Body of pancreas (tissue), 4 donors: ENCODE measurements at regions not wholly inside any gene's neighbourhood (a gene's known extent, or its start where the extent isn't known, plus 50 kb on each side); places are given as distances from the start of the nearest gene placed in this dataset.
A peak's percentile ranks its signal among the peaks of the same experiment; 100 is the strongest.

Experiments used
- ATAC-seq: fragments of 150-250 bp; one replicate; pipeline ENCODE4 v1.9.1; 2016
- DNase-seq, 4 donors: peaks; one replicate each; pipeline ENCODE4 v3.0.0-alpha.2; 2019
- H3K27ac ChIP-seq, 4 donors: fragments of 200-600 bp; sonication (generic); 1 replicate in 3 of 4; 2 replicates in 1 of 4; pipeline versions ENCODE4 v1.5.1 to v1.6.1; 2016 to 2019; ENCODE audit warnings: mild to moderate bottlenecking in 1 of 4, mixed read lengths in 1 of 4, moderate library complexity in 1 of 4
- H3K27me3 ChIP-seq, 2 donors: fragments of 200-600 bp; sonication (generic); one replicate each; pipeline ENCODE4 v1.6.0; 2016; ENCODE audit warnings: mild to moderate bottlenecking in 1 of 2
- H3K36me3 ChIP-seq, 2 donors: fragments of 200-600 bp; sonication (generic); replicated peaks in 1 of 2; 2 replicates each; pipeline ENCODE4 v1.5.1; 2016; ENCODE audit warnings: low read depth in 2 of 2; ENCODE audit not compliant: insufficient read depth in 1 of 2
- H3K4me1 ChIP-seq: fragments of 200-600 bp; sonication (generic); one replicate; pipeline ENCODE4 v1.6.0; 2016
- H3K4me3 ChIP-seq, 2 donors: fragments of 200-600 bp; sonication (generic); 1 replicate in 1 of 2; 2 replicates in 1 of 2; pipeline ENCODE4 v1.5.1; 2016 to 2019
- H3K9me3 ChIP-seq, 3 donors: fragments of 200-600 bp; sonication (generic); 1 replicate in 2 of 3; 2 replicates in 1 of 3; pipeline ENCODE4 v1.5.1; 2016
- POLR2A ChIP-seq, 3 donors: fragments of 450-650 bp; IDR thresholded peaks; one replicate each; pipeline ENCODE4 v1.6.1; 2016; ENCODE audit warnings: antibody characterized with exemption in 3 of 3, mild to moderate bottlenecking in 2 of 3
- WGBS, 2 donors: methylation state at CpG; one replicate each; pipeline ENCODE4 v1.1.5; 2017; 5-methylcytosine and 5-hydroxymethylcytosine counted together
- intact Hi-C: fragments of 100-400 bp; cut with DNase I; formaldehyde crosslinking; loops from one replicate; pipeline ENCODE4 v1.15.1; 2023
- TF ChIP-seq, protein P1 (sequence below), 7 experiments: fragments of 450-650 bp in 4 of 7; fragments of 200-600 bp in 3 of 7; sonication (generic) in 3 of 7; IDR thresholded peaks; one replicate each; pipeline ENCODE4 v1.5.1; 2016 to 2019; ENCODE audit warnings: antibody characterized with exemption in 7 of 7

DNA sequence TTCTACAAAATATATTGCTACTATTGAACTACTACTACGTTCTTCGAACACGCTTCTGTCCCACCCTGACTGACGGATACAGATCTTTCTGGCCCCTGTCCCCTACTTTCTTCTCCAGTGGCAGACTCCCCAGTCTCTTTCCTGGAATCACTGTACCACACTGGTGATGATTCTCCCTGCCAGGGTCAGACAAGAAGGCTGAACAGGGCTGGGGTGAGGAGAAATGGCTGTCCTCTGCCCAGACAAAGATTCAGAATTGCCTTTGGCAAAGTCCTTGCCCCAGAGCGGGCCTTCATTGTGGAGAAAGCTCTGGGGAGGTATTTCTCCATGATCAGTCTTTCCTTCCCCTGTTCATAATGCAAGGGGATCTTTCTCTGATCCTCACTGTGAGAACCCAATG lies 1417.1 kb downstream of the BRD1 start:
- WGBS, 2 donors = 72 to 75% methylated on average over 5 of the region's 5 CpGs
- intact Hi-C loops = no loop called here
- H3K27me3 ChIP-seq = no peaks in the 10 kb centered on the region
- H3K27ac ChIP-seq = no peak overlapping the region
- H3K4me3 ChIP-seq = no peak overlapping the region
- peaks cover 8% of the 10 kb centered on the region for H3K4me1 ChIP-seq
- H3K9me3 ChIP-seq = no peaks in the 10 kb centered on the region
- ATAC-seq (no peak), DNase-seq (no peak)
- H3K36me3 ChIP-seq = no peaks in the 10 kb centered on the region
- no peak for TF ChIP-seq POLR2A (IDR thresholded peaks at IDR 0.05)
- TF ChIP-seq, protein P1, sequence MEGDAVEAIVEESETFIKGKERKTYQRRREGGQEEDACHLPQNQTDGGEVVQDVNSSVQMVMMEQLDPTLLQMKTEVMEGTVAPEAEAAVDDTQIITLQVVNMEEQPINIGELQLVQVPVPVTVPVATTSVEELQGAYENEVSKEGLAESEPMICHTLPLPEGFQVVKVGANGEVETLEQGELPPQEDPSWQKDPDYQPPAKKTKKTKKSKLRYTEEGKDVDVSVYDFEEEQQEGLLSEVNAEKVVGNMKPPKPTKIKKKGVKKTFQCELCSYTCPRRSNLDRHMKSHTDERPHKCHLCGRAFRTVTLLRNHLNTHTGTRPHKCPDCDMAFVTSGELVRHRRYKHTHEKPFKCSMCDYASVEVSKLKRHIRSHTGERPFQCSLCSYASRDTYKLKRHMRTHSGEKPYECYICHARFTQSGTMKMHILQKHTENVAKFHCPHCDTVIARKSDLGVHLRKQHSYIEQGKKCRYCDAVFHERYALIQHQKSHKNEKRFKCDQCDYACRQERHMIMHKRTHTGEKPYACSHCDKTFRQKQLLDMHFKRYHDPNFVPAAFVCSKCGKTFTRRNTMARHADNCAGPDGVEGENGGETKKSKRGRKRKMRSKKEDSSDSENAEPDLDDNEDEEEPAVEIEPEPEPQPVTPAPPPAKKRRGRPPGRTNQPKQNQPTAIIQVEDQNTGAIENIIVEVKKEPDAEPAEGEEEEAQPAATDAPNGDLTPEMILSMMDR (IDR thresholded peaks at IDR 0.05) = no peak

DNA sequence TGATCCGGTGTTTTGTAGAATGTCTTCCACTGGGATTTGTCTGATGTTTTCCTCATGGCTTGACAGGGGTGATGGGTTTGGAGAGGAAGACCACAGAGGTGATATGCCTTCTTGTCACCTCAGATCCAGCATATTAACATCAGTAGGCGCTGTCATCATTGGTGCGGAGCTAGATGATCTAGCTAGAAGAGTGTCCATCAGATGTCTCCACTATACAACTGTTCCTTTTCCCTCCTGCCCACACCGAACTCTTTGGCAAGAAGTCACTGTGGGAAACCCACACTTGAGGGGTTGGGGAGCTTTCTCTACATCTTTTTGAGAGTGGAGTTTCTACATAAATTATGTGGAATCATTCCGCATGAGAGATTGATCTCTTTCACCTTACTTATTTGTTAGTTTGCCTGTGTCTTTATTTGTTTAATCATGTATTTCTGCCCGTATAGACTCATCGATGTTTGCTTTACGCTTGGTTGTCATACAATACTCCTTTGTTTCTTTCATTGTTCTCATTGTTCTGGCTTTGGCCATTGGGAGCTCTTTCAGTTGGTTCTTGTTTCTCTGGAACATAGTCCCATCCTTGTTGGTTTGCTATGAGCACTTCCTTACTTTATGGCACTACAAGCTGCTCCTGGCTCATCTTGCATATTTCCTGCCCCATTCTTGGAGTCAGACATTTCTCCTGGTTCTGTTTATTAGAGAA lies 1420.3 kb downstream of the BRD1 start:
- Histone ChIP-seq H3K4me1 (peaks cover 12% of the 10 kb centered on the region), H3K27me3 (no peaks in the 10 kb centered on the region), H3K27ac (no peak overlapping the region), H3K9me3 (no peaks in the 10 kb centered on the region), H3K4me3 (no peak overlapping the region), H3K36me3 (no peaks in the 10 kb centered on the region)
- DNase-seq (no peak), ATAC-seq (no peak)
- no peak for TF ChIP-seq POLR2A (IDR thresholded peaks at IDR 0.05)
- TF ChIP-seq, protein P1 (IDR thresholded peaks at IDR 0.05) = no peak
- intact Hi-C loops = no loop called here
- WGBS, 2 donors = 73 to 86% methylated on average over 8 of the region's 8 CpGs

DNA sequence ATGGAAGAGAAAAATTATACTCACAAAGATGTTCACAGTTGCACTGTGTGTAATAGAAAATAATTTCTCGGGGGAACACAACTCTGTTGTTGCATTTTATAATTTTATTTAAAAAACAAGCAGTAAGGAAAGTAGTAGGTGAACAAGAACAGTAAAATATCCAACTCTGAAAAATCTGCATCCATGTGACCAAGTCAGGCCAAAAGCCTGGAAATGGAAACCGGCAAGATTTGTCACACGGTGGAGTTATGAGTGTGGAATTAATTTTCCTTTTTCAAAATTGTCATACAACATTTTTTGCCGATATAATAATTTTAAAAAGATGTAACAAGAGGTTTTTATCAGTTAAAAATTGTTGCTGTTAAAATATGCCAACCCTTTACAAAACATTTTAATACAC lies 1421.5 kb downstream of the BRD1 start:
- Histone ChIP-seq H3K9me3 (no peaks in the 10 kb centered on the region), H3K4me1 (peaks cover 12% of the 10 kb centered on the region), H3K4me3 (no peak overlapping the region), H3K27ac (peak overlapping the region in 2 of 4 donors; percentile 38 to 53), H3K27me3 (no peaks in the 10 kb centered on the region), H3K36me3 (no peaks in the 10 kb centered on the region)
- ATAC-seq = no peak
- intact Hi-C loops = no loop called here
- WGBS, 2 donors = 48 to 51% methylated on average over 4 of the region's 4 CpGs
- DNase-seq = no peak
- TF ChIP-seq, protein P1 (IDR thresholded peaks at IDR 0.05) = no peak
- TF ChIP-seq POLR2A (IDR thresholded peaks at IDR 0.05) = no peak

DNA sequence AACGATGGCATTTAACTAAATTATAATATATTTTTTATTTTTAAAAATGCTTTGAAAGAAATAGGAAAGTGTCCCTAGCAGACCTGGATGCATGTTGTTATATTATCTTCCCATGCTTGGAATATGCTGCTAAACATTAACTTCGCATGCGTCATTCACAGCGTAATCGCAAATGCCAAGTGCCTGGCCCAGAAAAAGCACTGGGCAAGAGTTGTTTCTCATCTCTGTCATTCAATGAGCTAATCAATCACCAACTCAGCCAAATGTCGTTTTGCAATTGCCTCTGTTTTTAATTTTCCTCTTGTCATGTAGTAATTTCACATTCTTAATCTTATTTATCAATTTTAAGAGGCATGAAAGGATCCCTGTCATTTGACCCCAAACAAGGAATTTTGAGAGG lies 1421.9 kb downstream of the BRD1 start:
- intact Hi-C loops = no loop called here
- ATAC-seq = peak; percentile 74
- H3K9me3 ChIP-seq = no peaks in the 10 kb centered on the region
- TF ChIP-seq, protein P1 (IDR thresholded peaks at IDR 0.05) = no peak
- no peak for TF ChIP-seq POLR2A (IDR thresholded peaks at IDR 0.05)
- no peaks in the 10 kb centered on the region for H3K27me3 ChIP-seq
- peak; percentile 29 to 69 (median 50) for DNase-seq
- peak overlapping the region in 2 of 4 donors; percentile 38 to 53 for H3K27ac ChIP-seq
- H3K36me3 ChIP-seq = no peaks in the 10 kb centered on the region
- no peak overlapping the region for H3K4me3 ChIP-seq
- 10 to 11% methylated on average over 6 of the region's 6 CpGs for WGBS, 2 donors
- H3K4me1 ChIP-seq = peaks cover 12% of the 10 kb centered on the region
